ENCODE measurements at regions not wholly inside any gene's neighbourhood (a gene's known extent, or its start where the extent isn't known, plus 50 kb on each side); places are given as distances from the start of the nearest gene placed in this dataset.

DNA sequence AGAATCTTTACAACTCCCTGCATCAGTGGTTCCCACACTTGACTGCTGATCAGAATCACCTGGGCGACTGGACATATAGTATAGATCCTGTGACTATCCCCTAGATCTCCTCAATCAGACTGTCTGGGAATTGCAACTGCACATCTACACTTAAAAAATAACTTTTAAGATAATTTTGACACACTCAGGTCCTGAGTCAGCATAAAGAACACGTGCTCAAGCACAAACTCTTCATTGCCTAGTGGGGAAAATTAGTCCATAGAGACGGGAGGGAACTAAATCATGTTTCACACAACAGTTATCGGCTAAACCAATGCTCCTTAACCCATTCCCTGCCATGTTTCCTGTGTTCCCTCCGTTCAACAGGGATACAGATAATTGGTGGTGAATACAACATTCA, 243.5 kb upstream of the FGF13 start:
- TF ChIP-seq POLR2AphosphoS5 (IDR thresholded peaks at IDR 0.05; ENCODE audit: low read depth, low read length) (no peak), TAF1 (IDR thresholded peaks at IDR 0.05; ENCODE audit: borderline replicate concordance, low read depth, low read length) (no peak)
